ENCODE measurements at regions not wholly inside any gene's neighbourhood (a gene's known extent, or its start where the extent isn't known, plus 50 kb on each side); places are given as distances from the start of the nearest gene placed in this dataset.

- POLR2A ChIA-PET = interaction anchor here (0.5 kb wide), 1 partner anchor 13 kb away, joined by 3 read pairs; no protein-coding TSS in a partner anchor
- H3K27ac ChIP-seq (ENCODE audit: low read depth, low read length) = no peak overlapping the region
- H3K9me2 ChIP-seq (ENCODE audit: insufficient read depth) = no peaks in the 10 kb centered on the region
- no peak overlapping the region for H3K9ac ChIP-seq (ENCODE audit: low read length)
- no peaks in the 10 kb centered on the region for H4K20me1 ChIP-seq (ENCODE audit: insufficient read depth)
- no peak overlapping the region for H3K4me3 ChIP-seq (replicated peaks in 1 of 2; ENCODE audit: low read depth in 1 of 2, low read length in 2 of 2)
- CTCF ChIA-PET = no interaction called here
- DNase-seq (ENCODE audit: low read depth, low spot score) (no peak), ATAC-seq (no peak)
- H3K4me1 ChIP-seq (ENCODE audit: control insufficient read depth in 1 of 2, insufficient read depth in 2 of 2, low read length in 2 of 2) = no peaks in the 10 kb centered on the region
- H3K27me3 ChIP-seq (ENCODE audit: insufficient read depth, low read length) = no peaks in the 10 kb centered on the region
- TF ChIP-seq REST (IDR thresholded peaks at IDR 0.05; ENCODE audit: low read depth) = no peak
- TF ChIP-seq ELF1 (IDR thresholded peaks at IDR 0.05; ENCODE audit: borderline replicate concordance, low read depth) = no peak
- RAD21 ChIA-PET (ENCODE audit: low non-redundant PET in 1 of 2, low total read pairs in 2 of 2, uncharacterized antibody in 2 of 2, unreplicated experiment in 2 of 2) = no interaction called here
- no peaks in the 10 kb centered on the region for H3K36me3 ChIP-seq (ENCODE audit: control insufficient read depth in 1 of 2, insufficient read depth in 2 of 2, low read length in 2 of 2)
- H3K79me2 ChIP-seq (ENCODE audit: insufficient read depth, low read length) = no peaks in the 10 kb centered on the region
- H3K4me2 ChIP-seq (ENCODE audit: low read length) = no peak overlapping the region
- BruUV-seq (replicated peaks) = no TSS peak
- H2AFZ ChIP-seq (ENCODE audit: low read depth, low read length, poor library complexity, severe bottlenecking) = no peak overlapping the region
- intact Hi-C loops (cut with micrococcal nuclease) = no loop called here
- peaks cover 0 to 11% of the 10 kb centered on the region in 2 experiments; a peak in 2 of 4 replicates for H3K9me3 ChIP-seq (ENCODE audit: control insufficient read depth in 1 of 2, insufficient read depth in 1 of 2, low read depth in 1 of 2, low read length in 2 of 2)
Observed at GRCh38 chr22:48665311-48665995, 1162.2 kb downstream of the BRD1 start.

GRCh38 chr22:48664586-48664985 lies 1163.1 kb downstream of the BRD1 start:
- no peaks in the 10 kb centered on the region for H4K20me1 ChIP-seq (ENCODE audit: insufficient read depth)
- no peaks in the 10 kb centered on the region for H3K4me1 ChIP-seq (ENCODE audit: control insufficient read depth in 1 of 2, insufficient read depth in 2 of 2, low read length in 2 of 2)
- H3K27me3 ChIP-seq (ENCODE audit: insufficient read depth, low read length) = no peaks in the 10 kb centered on the region
- no TSS peak for BruUV-seq (replicated peaks)
- H3K4me2 ChIP-seq (ENCODE audit: low read length) = no peak overlapping the region
- H3K9me3 ChIP-seq (ENCODE audit: control insufficient read depth in 1 of 2, insufficient read depth in 1 of 2, low read depth in 1 of 2, low read length in 2 of 2) = peaks cover 0 to 11% of the 10 kb centered on the region in 2 experiments; a peak in 2 of 4 replicates
- no peak overlapping the region for H3K27ac ChIP-seq (ENCODE audit: low read depth, low read length)
- no peaks in the 10 kb centered on the region for H3K36me3 ChIP-seq (ENCODE audit: control insufficient read depth in 1 of 2, insufficient read depth in 2 of 2, low read length in 2 of 2)
- no peak for DNase-seq (ENCODE audit: low read depth, low spot score)
- no peaks in the 10 kb centered on the region for H3K9me2 ChIP-seq (ENCODE audit: insufficient read depth)
- CTCF ChIA-PET = no interaction called here
- no peaks in the 10 kb centered on the region for H3K79me2 ChIP-seq (ENCODE audit: insufficient read depth, low read length)
- intact Hi-C loops (cut with micrococcal nuclease) = no loop called here
- H3K4me3 ChIP-seq (replicated peaks in 1 of 2; ENCODE audit: low read depth in 1 of 2, low read length in 2 of 2) = no peak overlapping the region
- RAD21 ChIA-PET (ENCODE audit: low non-redundant PET in 1 of 2, low total read pairs in 2 of 2, uncharacterized antibody in 2 of 2, unreplicated experiment in 2 of 2) = no interaction called here
- no peak overlapping the region for H3K9ac ChIP-seq (ENCODE audit: low read length)
- POLR2A ChIA-PET = no interaction called here
- TF ChIP-seq ZFX (IDR thresholded peaks at IDR 0.05) = no peak
- H2AFZ ChIP-seq (ENCODE audit: low read depth, low read length, poor library complexity, severe bottlenecking) = no peak overlapping the region
- ATAC-seq = no peak
